GM12875 (cell line): ENCODE measurements at regions not wholly inside any gene's neighbourhood (a gene's known extent, or its start where the extent isn't known, plus 50 kb on each side); places are given as distances from the start of the nearest gene placed in this dataset.

Source experiments
- H3K4me3 ChIP-seq: one replicate; pipeline ENCODE4 v1.5.1; 2011; ENCODE audit warnings: low read depth, low read length, control low read depth
- CTCF ChIP-seq: IDR thresholded peaks from 2 replicates; pipeline ENCODE4 v1.5.1; 2011; ENCODE audit warnings: low read depth, mild to moderate bottlenecking, control low read depth, inconsistent platforms, low read length, moderate library complexity, borderline replicate concordance; ENCODE audit not compliant: insufficient read depth

- no peak overlapping the region for H3K4me3 ChIP-seq
- no peak for TF ChIP-seq CTCF
Observed at GRCh38 chr11:32500001-32500400, 64.7 kb upstream of the WT1 start.

GRCh38 chr11:32497951-32498350 is 62.6 kb upstream of the WT1 start:
- TF ChIP-seq CTCF, result no peak
- no peak overlapping the region for H3K4me3 ChIP-seq

GRCh38 chr11:32494629-32495028 is 59.3 kb upstream of the WT1 start:
- TF ChIP-seq CTCF, result no peak

GRCh38 chr11:32489464-32489863 is 54.1 kb upstream of the WT1 start:
- TF ChIP-seq CTCF, result no peak
- H3K4me3 ChIP-seq, result no peak overlapping the region

More at GRCh38 chr11:32494629-32495028, 59.3 kb upstream of the WT1 start:
- no peak overlapping the region for H3K4me3 ChIP-seq

- H3K4me3 ChIP-seq, result no peak overlapping the region
- TF ChIP-seq CTCF, result peak; percentile 34; the same call in 1 of the 2 replicates
Observed at GRCh38 chr11:32487270-32487669, 51.9 kb upstream of the WT1 start.

GRCh38 chr11:32485733-32486132 is 50.4 kb upstream of the WT1 start:
- H3K4me3 ChIP-seq, result no peak overlapping the region
- no peak for TF ChIP-seq CTCF
